GM10266 (cell line): ENCODE measurements at regions not wholly inside any gene's neighbourhood (a gene's known extent, or its start where the extent isn't known, plus 50 kb on each side); places are given as distances from the start of the nearest gene placed in this dataset.

Experiments
- DNase-seq: peaks from one replicate; pipeline ENCODE4 v3.0.0; 2012; ENCODE audit errors: extremely low spot score
- CTCF ChIP-seq: IDR thresholded peaks from 2 replicates; pipeline ENCODE4 v1.5.1; 2012; ENCODE audit warnings: mild to moderate bottlenecking, low read depth; ENCODE audit not compliant: control insufficient read depth, insufficient read depth; ENCODE audit errors: missing control alignments

GRCh38 chr19:57053401-57053800 is 66.4 kb upstream of the USP29 start:
- no peak for TF ChIP-seq CTCF

GRCh38 chr19:57055956-57056355 is 63.8 kb upstream of the USP29 start:
- DNase-seq, result no peak
- TF ChIP-seq CTCF, result no peak

More at GRCh38 chr19:57053401-57053800, 66.4 kb upstream of the USP29 start:
- no peak for DNase-seq

GRCh38 chr19:57057036-57057686 is 62.6 kb upstream of the USP29 start:
- no peak for TF ChIP-seq CTCF
- no peak for DNase-seq

- TF ChIP-seq CTCF, result no peak
- no peak for DNase-seq
Measured at GRCh38 chr19:57058871-57059270, 60.9 kb upstream of the USP29 start.

- no peak for TF ChIP-seq CTCF
- DNase-seq, result no peak
Measured at GRCh38 chr19:57063070-57063469, 56.7 kb upstream of the USP29 start.

- no peak for DNase-seq
- no peak for TF ChIP-seq CTCF
Measured at GRCh38 chr19:57067440-57067839, 52.3 kb upstream of the USP29 start.

- DNase-seq, result no peak
- no peak for TF ChIP-seq CTCF
Measured at GRCh38 chr19:57068311-57068710, 51.5 kb upstream of the USP29 start.
